K562 (cell line): ENCODE measurements at regions not wholly inside any gene's neighbourhood (a gene's known extent, or its start where the extent isn't known, plus 50 kb on each side); places are given as distances from the start of the nearest gene placed in this dataset.

Experiments
- ATAC-seq: fragments of 200-7000 bp; cut with Tn5 transposase; 3 replicates; pipeline ENCODE4 v1.9.1; 2020; ENCODE audit warnings: moderate library complexity
- BruUV-seq: library from RNA; stranded (reverse); fragments of 400-500 nt; replicated peaks from 2 replicates; lab custom pipeline; 2021; lab: Mats Ljungman, UMichigan
- CTCF ChIA-PET: fragments of 300-600 bp; formaldehyde crosslinking; extraction: SDS; loops from one replicate; lab custom pipeline; 2021; ENCODE audit warnings: low intra/inter-chr PET ratio; lab: Yijun Ruan, JAX
- POLR2A ChIA-PET: fragments of 300-600, 350-650 bp; sonication (Branson Sonifier 250); formaldehyde crosslinking; extraction: SDS; loops from one replicate; lab custom pipeline; 2021; ENCODE audit warnings: antibody characterized with exemption, inconsistent platforms; lab: Yijun Ruan, JAX
- DNase-seq, 4 experiments: peaks; one replicate each; pipeline versions ENCODE4 v3.0.0 to v3.0.0-alpha.2; 2011 to 2018; ENCODE audit warnings: low spot score in 3 of 4, mixed read lengths in 3 of 4; ENCODE audit errors: extremely low read depth in 1 of 4
- FAIRE-seq: peaks from 2 replicates; lab custom pipeline; 2011; peaks lifted over from hg19 to GRCh38; lab: Jason Lieb, UNC
- H2AFZ ChIP-seq: 2 replicates; pipeline ENCODE4 v1.6.0; 2011; ENCODE audit warnings: low read depth, low read length, control low read depth, inconsistent platforms
- H3K27ac ChIP-seq: fragments of 200-600 bp; 3 replicates; pipeline ENCODE4 v1.8.0; 2011; ENCODE audit warnings: low read depth, mild to moderate bottlenecking, control low read depth, inconsistent platforms, low read length, moderate library complexity, mixed read lengths; ENCODE audit errors: extremely low read depth
- H3K27me3 ChIP-seq, 2 experiments: fragments of 300-600 bp in 1 of 2; 2 replicates in 1 of 2; 3 replicates in 1 of 2; pipeline versions ENCODE4 v1.6.0 to v1.8.0; 2011; ENCODE audit warnings: inconsistent platforms in 2 of 2, low read length in 2 of 2, mild to moderate bottlenecking in 1 of 2, mixed read lengths in 1 of 2, moderate library complexity in 1 of 2; ENCODE audit not compliant: control insufficient read depth in 2 of 2, insufficient read depth in 2 of 2
- H3K36me3 ChIP-seq: fragments of 300-600 bp; 3 replicates; pipeline ENCODE4 v1.8.0; 2011; ENCODE audit warnings: mild to moderate bottlenecking, low read length, inconsistent platforms; ENCODE audit not compliant: control insufficient read depth, insufficient read depth
- H3K4me1 ChIP-seq, 2 experiments: fragments of 200-600 bp in 1 of 2; replicated peaks in 1 of 2; 2 replicates in 1 of 2; 3 replicates in 1 of 2; pipeline versions ENCODE4 v1.5.1 to v1.8.0; 2011; ENCODE audit warnings: inconsistent platforms in 2 of 2, low read length in 2 of 2, mild to moderate bottlenecking in 1 of 2, mixed read lengths in 1 of 2, moderate library complexity in 1 of 2; ENCODE audit not compliant: control insufficient read depth in 2 of 2, insufficient read depth in 2 of 2
- H3K4me2 ChIP-seq: 2 replicates; pipeline ENCODE4 v1.6.1; 2011; ENCODE audit warnings: low read length, control low read depth, inconsistent platforms, mixed read lengths; ENCODE audit not compliant: insufficient read depth
- H3K4me3 ChIP-seq: fragments of 200-600 bp; sonication (generic), shearing (Covaris generic); 2 replicates; pipeline ENCODE4 v1.5.1; 2016; ENCODE audit warnings: control low read depth, inconsistent platforms
- H3K79me2 ChIP-seq: fragments of 200-600 bp; 3 replicates; pipeline ENCODE4 v1.8.0; 2011; ENCODE audit warnings: low read length, inconsistent platforms; ENCODE audit not compliant: control insufficient read depth, insufficient read depth
- H3K9ac ChIP-seq, 2 experiments: 2 replicates each; pipeline versions ENCODE4 v1.6.0 to v1.6.1; 2011; ENCODE audit warnings: low read depth in 2 of 2, low read length in 2 of 2, control low read depth in 1 of 2, inconsistent platforms in 1 of 2, mild to moderate bottlenecking in 1 of 2, mixed read lengths in 1 of 2; ENCODE audit not compliant: insufficient read depth in 1 of 2
- H3K9me1 ChIP-seq: one replicate; pipeline ENCODE4 v1.6.0; 2011; ENCODE audit warnings: inconsistent platforms, mild to moderate bottlenecking, low read length, moderate library complexity; ENCODE audit not compliant: control insufficient read depth, insufficient read depth
- H3K9me3 ChIP-seq: replicated peaks from 2 replicates; pipeline ENCODE4 v1.5.1; 2011; ENCODE audit warnings: low read depth, low read length, inconsistent platforms; ENCODE audit not compliant: control insufficient read depth, insufficient read depth
- H4K20me1 ChIP-seq: replicated peaks from 2 replicates; pipeline ENCODE4 v1.6.1; 2011; ENCODE audit warnings: low read length, inconsistent platforms, mixed read lengths; ENCODE audit not compliant: control insufficient read depth, insufficient read depth
- CAMTA2 ChIP-seq: fragments of 250-450 bp; sonication (Bioruptor Pico); conservative IDR thresholded peaks from 2 replicates; pipeline ENCODE4 v1.5.1; 2022
- CHD4 ChIP-seq: fragments of 200-600 bp; sonication (generic); IDR thresholded peaks from 3 replicates; pipeline ENCODE4 v1.6.1; 2012; ENCODE audit warnings: low read depth, mild to moderate bottlenecking, mixed read lengths, low read length, inconsistent platforms; ENCODE audit not compliant: insufficient read depth, insufficient replicate concordance, poor library complexity, severe bottlenecking
- HIVEP1 ChIP-seq: fragments of 250-450 bp; sonication (Bioruptor Pico); IDR thresholded peaks from 2 replicates; pipeline ENCODE4 v1.4.0; 2020; ENCODE audit warnings: mild to moderate bottlenecking
- HMG20A ChIP-seq: fragments of 450-650 bp; formaldehyde crosslinking; conservative IDR thresholded peaks from 2 replicates; pipeline ENCODE4 v1.4.0; 2020; ENCODE audit warnings: mild to moderate bottlenecking, mixed read lengths
- LARP7 ChIP-seq: fragments of 450-650 bp; IDR thresholded peaks from 2 replicates; pipeline ENCODE4 v1.6.1; 2016
- LCOR ChIP-seq: sonication (generic); formaldehyde crosslinking; IDR thresholded peaks from 2 replicates; pipeline ENCODE4 v1.8.0; 2022; ENCODE audit warnings: mild to moderate bottlenecking, missing genetic modification reagents
- POLR2G ChIP-seq: fragments of 200-400 bp; formaldehyde crosslinking; IDR thresholded peaks from 2 replicates; pipeline ENCODE4 v1.6.1; 2017; ENCODE audit warnings: low read depth, mild to moderate bottlenecking, antibody characterized with exemption, low read length, moderate library complexity
- POLR3A ChIP-seq: IDR thresholded peaks from 2 replicates; pipeline ENCODE4 v1.6.1; 2011; ENCODE audit warnings: borderline replicate concordance, mild to moderate bottlenecking, moderate library complexity; ENCODE audit not compliant: insufficient read length, insufficient read depth; ENCODE audit errors: extremely low read depth
- SNIP1 ChIP-seq: fragments of 450-650 bp; IDR thresholded peaks from 2 replicates; pipeline ENCODE4 v1.7.1; 2017; ENCODE audit warnings: low read depth, mild to moderate bottlenecking
- TAF9B ChIP-seq: fragments of 450-650 bp; IDR thresholded peaks from 2 replicates; pipeline ENCODE4 v1.6.1; 2018; ENCODE audit warnings: mild to moderate bottlenecking; ENCODE audit not compliant: partially characterized antibody
- TAL1 ChIP-seq: fragments of 450-650 bp; IDR thresholded peaks from 2 replicates; pipeline ENCODE4 v1.6.1; 2016; ENCODE audit warnings: mild to moderate bottlenecking
- TEAD2 ChIP-seq: fragments of 450-650 bp; IDR thresholded peaks from 2 replicates; pipeline ENCODE4 v1.6.1; 2016; ENCODE audit warnings: missing genetic modification characterization, control low read depth, missing compliant biosample characterization
- XRCC3 ChIP-seq: fragments of 450-650 bp; IDR thresholded peaks from 2 replicates; pipeline ENCODE4 v1.6.1; 2017; ENCODE audit warnings: mild to moderate bottlenecking, moderate library complexity
- ZSCAN32 ChIP-seq: fragments of 450-650 bp; formaldehyde crosslinking; IDR thresholded peaks from 2 replicates; pipeline ENCODE4 v1.4.0; 2020; ENCODE audit warnings: mild to moderate bottlenecking, moderate library complexity
- WGBS: fragments of 100-300 bp; shearing (Covaris generic); methylation state at CpG from one replicate; pipeline ENCODE4 v1.1.6; 2016; ENCODE audit warnings: low coverage, mixed read lengths; ENCODE audit not compliant: insufficient coverage; ENCODE audit errors: missing lambda C conversion rate; 5-methylcytosine and 5-hydroxymethylcytosine counted together
- in situ Hi-C: fragments of 300-500 bp; cut with MboI; formaldehyde crosslinking; loops from 4 replicates; pipeline ENCODE4 v1.15.0; 2018; ENCODE audit warnings: inconsistent platforms, mixed read lengths
- intact Hi-C: fragments of 100-400 bp; cut with micrococcal nuclease; formaldehyde crosslinking; loops from 2 replicates; pipeline ENCODE4 v1.14.2; 2022
- TF ChIP-seq, protein P1 (sequence below): conservative IDR thresholded peaks from 2 replicates; pipeline ENCODE4 v1.6.1; 2011; ENCODE audit warnings: low read depth, mild to moderate bottlenecking, low read length; ENCODE audit not compliant: control insufficient read depth
- TF ChIP-seq, protein P2 (sequence below), 3 experiments: fragments of 200-800 bp in 1 of 3; sonication (Bioruptor generic) in 1 of 3; sonication (generic) in 1 of 3; formaldehyde crosslinking in 1 of 3; IDR thresholded peaks; 2 replicates each; pipeline versions ENCODE4 v1.6.1 to v1.8.0; 2016 to 2022; ENCODE audit warnings: mild to moderate bottlenecking in 2 of 3, missing compliant biosample characterization in 2 of 3, missing genetic modification characterization in 2 of 3, missing genetic modification reagents in 1 of 3
- TF ChIP-seq, protein P3 (sequence below): fragments of 450-650 bp; IDR thresholded peaks from 2 replicates; pipeline ENCODE4 v1.6.1; 2017; ENCODE audit warnings: antibody characterized with exemption

DNA sequence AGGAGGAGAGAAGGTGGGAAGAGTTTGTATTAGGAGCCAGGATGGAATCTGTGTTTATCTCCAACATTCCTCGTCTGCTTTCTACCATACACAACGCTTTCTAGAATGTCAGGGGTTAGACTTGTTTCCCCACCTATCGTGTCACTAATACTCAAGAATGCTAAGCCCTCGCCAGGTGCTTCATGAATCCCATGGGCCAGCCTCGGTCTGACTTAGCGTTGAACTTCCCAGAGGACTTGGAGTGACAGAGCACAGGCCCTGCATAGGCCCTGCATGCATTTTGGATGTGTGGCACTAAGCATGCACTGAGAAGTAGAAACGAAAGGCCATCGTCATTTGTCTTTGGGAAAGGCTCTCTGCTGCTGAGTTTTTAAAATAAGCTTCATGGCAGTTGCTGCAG, 328.7 kb downstream of the NSG2 start:
- Histone ChIP-seq H3K27ac (no peak overlapping the region), H3K36me3 (no peaks in the 10 kb centered on the region), H2AFZ (no peak overlapping the region), H3K9me1 (no peaks in the 10 kb centered on the region), H3K79me2 (no peaks in the 10 kb centered on the region), H3K4me2 (no peak overlapping the region), H4K20me1 (no peaks in the 10 kb centered on the region), H3K27me3 (peaks cover 0 to 6% of the 10 kb centered on the region in 2 experiments; a peak in 1 of 5 replicates), H3K9me3 (no peaks in the 10 kb centered on the region), H3K4me3 (no peak overlapping the region), H3K4me1 (no peaks in the 10 kb centered on the region), H3K9ac (no peak overlapping the region)
- POLR2A ChIA-PET: interaction anchor here (0.7 kb wide), 1 partner anchor 224 kb away, joined by 3 read pairs; no protein-coding TSS in a partner anchor
- FAIRE-seq (no peak), DNase-seq (no peak), ATAC-seq (no peak)
- no TSS peak for BruUV-seq
- intact Hi-C loops: no loop called here
- in situ Hi-C loops: no loop called here
- CTCF ChIA-PET: no interaction called here
- WGBS: under 1% methylated on average over 8 of the region's 8 CpGs
- TF ChIP-seq CHD4: no peak
- TF ChIP-seq, protein P1, sequence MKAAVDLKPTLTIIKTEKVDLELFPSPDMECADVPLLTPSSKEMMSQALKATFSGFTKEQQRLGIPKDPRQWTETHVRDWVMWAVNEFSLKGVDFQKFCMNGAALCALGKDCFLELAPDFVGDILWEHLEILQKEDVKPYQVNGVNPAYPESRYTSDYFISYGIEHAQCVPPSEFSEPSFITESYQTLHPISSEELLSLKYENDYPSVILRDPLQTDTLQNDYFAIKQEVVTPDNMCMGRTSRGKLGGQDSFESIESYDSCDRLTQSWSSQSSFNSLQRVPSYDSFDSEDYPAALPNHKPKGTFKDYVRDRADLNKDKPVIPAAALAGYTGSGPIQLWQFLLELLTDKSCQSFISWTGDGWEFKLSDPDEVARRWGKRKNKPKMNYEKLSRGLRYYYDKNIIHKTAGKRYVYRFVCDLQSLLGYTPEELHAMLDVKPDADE: no peak
- TF ChIP-seq HIVEP1: no peak
- no peak for TF ChIP-seq XRCC3
- no peak for TF ChIP-seq POLR3A
- TF ChIP-seq TAF9B: no peak
- TF ChIP-seq CAMTA2: no peak
- TF ChIP-seq HMG20A (CRISPR knock-in tag): no peak
- TF ChIP-seq, protein P2, sequence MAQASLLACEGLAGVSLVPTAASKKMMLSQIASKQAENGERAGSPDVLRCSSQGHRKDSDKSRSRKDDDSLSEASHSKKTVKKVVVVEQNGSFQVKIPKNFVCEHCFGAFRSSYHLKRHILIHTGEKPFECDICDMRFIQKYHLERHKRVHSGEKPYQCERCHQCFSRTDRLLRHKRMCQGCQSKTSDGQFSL (CRISPR knock-in tag; IDR thresholded peaks at IDR 0.05): no peak
- TF ChIP-seq, protein P2 (tag; IDR thresholded peaks at IDR 0.05): no peak
- no peak for TF ChIP-seq TAL1
- TF ChIP-seq LARP7: no peak
- no peak for TF ChIP-seq POLR2G
- TF ChIP-seq SNIP1: no peak
- TF ChIP-seq ZSCAN32 (CRISPR knock-in tag): no peak
- no peak for TF ChIP-seq TEAD2 (tag)
- TF ChIP-seq, protein P3, sequence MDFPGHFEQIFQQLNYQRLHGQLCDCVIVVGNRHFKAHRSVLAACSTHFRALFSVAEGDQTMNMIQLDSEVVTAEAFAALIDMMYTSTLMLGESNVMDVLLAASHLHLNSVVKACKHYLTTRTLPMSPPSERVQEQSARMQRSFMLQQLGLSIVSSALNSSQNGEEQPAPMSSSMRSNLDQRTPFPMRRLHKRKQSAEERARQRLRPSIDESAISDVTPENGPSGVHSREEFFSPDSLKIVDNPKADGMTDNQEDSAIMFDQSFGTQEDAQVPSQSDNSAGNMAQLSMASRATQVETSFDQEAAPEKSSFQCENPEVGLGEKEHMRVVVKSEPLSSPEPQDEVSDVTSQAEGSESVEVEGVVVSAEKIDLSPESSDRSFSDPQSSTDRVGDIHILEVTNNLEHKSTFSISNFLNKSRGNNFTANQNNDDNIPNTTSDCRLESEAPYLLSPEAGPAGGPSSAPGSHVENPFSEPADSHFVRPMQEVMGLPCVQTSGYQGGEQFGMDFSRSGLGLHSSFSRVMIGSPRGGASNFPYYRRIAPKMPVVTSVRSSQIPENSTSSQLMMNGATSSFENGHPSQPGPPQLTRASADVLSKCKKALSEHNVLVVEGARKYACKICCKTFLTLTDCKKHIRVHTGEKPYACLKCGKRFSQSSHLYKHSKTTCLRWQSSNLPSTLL: no peak
- TF ChIP-seq LCOR: no peak
